GM18909 (cell line): ENCODE measurements at regions not wholly inside any gene's neighbourhood (a gene's known extent, or its start where the extent isn't known, plus 50 kb on each side); places are given as distances from the start of the nearest gene placed in this dataset.

Experiments used
- ATAC-seq: cut with Tn5 transposase; IDR thresholded peaks from one replicate; pipeline ENCODE4 v1.9.1; 2021; ENCODE audit warnings: mild to moderate bottlenecking; ENCODE audit not compliant: unreplicated experiment, poor library complexity

DNA sequence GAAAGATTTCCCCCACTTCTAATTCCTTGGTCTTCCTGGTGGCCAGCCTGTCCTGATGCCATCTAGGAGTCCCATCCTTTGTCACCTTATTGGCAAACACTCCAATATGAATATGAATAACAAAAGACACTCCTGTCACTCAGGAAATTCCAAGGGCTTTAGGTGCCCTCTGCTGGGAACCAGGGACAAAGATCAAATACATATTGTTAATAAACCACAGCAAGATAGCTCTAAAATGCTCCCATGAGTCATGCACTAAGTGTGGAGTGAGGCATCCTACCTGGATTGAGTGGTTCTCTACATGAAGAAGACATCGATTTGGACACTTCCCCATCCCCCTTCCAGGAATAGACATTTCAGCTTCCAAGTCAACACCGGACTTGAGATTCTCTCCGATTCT, 823.6 kb downstream of the TBC1D22A start:
- no peak for ATAC-seq

GRCh38 chr22:47583959-47584562, 821.6 kb downstream of the TBC1D22A start:
- ATAC-seq: no peak

DNA sequence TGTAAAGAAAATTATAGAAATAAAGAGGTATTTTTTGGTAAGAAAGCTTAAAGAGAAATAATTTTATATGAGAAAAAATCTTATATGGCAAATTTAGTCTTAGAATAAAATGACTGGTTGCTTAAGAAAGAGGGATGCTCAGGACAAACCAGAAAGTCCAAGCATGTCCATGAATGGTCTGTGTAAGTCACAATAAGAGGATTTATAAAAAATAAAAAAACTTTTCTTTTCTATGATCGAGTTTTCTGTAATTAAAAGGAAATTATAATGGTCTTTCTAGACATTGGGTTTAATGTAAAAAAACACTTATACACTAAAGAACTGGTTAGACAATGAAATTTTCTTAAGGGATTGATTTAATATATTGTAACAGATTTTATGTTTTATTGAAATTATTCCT, 819.6 kb downstream of the TBC1D22A start:
- no peak for ATAC-seq

GRCh38 chr22:47580121-47580520, 817.7 kb downstream of the TBC1D22A start:
- no peak for ATAC-seq

DNA sequence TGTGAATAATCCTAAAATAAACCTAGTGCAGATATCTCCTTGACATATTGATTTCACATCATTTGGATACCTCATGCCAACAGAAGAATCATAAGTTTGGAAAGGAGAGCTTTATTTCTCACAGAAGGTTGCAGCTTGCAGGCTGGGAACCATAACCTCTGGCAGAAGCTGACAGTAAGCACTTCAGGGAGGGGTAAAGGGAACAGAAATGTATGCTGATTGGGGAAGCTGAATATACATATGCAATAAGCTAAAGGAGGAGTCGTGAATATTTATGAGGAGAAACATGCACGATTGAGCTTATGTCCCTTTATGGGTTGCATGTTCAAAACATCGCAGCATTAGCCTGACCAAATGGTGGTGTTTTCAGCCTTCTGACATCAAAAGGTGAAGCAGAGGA, 814.5 kb downstream of the TBC1D22A start:
- ATAC-seq: no peak

GRCh38 chr22:47575291-47575690, 812.8 kb downstream of the TBC1D22A start:
- no peak for ATAC-seq

- ATAC-seq: no peak
These were observed 812.1 kb downstream of the TBC1D22A start for GRCh38 chr22:47574556-47574955.

DNA sequence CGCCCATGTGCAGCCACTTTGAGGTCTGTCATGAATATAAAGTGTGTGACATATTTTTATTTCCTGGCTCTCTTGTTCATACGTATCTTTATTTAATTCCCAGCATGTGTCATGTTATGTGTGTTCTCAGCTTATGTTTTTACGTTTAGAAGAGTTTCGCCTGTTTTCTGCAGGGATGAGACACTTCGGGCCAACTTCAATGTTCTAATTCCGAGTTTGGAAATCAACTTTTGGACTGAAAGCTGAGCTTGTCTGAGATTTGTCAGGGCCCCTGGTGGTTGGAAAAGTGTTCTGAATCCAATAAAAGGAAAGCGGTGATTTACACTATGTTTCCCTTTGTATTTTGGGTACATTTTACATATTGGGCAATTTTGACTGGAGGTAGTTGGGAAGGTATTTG, 810.7 kb downstream of the TBC1D22A start:
- ATAC-seq: no peak

- no peak for ATAC-seq
These were observed 810.0 kb downstream of the TBC1D22A start for GRCh38 chr22:47572443-47572842.

DNA sequence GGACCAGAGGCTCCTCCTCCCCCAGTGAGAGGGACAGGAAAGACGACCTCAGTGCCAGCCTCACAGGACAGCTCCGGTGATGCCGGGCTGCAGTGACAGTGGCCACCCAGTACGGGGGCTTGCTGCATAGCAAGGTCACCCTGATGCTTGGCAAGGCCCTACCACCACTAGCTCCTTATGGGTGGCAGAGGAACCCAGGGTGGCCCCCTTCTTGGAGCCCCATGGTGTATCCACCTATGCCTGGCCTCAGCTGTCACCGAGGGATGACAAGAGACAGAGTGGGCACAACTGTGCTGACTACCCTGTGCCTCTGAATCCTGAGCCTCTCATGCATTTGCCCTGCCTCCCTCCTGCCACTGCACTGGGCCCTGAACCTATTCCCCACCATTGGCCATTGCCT, 809.2 kb downstream of the TBC1D22A start:
- no peak for ATAC-seq

GRCh38 chr22:47570851-47571250, 808.4 kb downstream of the TBC1D22A start:
- no peak for ATAC-seq

DNA sequence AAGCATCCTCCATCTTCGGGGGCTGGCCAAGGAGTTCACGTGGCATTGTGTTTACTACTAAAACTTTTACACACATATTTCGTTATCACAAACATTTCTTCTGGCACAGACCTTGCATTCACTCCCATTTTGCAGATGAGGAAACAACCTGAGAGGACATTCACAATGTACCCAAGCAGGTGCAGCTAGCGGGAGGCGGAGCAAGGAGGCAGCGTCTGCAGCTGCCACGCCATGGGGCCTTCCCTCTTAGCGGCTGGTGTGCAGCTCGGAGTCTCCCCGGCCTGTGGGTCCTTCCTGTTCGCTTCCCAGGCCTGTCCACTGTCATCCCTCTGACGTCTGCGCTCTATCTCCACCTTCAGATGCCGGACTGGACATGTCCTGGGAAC, 807.8 kb downstream of the TBC1D22A start:
- ATAC-seq: no peak

GRCh38 chr22:47569389-47570299, 807.2 kb downstream of the TBC1D22A start:
- ATAC-seq: no peak

- ATAC-seq: no peak
These were observed 806.2 kb downstream of the TBC1D22A start for GRCh38 chr22:47568700-47569099.

DNA sequence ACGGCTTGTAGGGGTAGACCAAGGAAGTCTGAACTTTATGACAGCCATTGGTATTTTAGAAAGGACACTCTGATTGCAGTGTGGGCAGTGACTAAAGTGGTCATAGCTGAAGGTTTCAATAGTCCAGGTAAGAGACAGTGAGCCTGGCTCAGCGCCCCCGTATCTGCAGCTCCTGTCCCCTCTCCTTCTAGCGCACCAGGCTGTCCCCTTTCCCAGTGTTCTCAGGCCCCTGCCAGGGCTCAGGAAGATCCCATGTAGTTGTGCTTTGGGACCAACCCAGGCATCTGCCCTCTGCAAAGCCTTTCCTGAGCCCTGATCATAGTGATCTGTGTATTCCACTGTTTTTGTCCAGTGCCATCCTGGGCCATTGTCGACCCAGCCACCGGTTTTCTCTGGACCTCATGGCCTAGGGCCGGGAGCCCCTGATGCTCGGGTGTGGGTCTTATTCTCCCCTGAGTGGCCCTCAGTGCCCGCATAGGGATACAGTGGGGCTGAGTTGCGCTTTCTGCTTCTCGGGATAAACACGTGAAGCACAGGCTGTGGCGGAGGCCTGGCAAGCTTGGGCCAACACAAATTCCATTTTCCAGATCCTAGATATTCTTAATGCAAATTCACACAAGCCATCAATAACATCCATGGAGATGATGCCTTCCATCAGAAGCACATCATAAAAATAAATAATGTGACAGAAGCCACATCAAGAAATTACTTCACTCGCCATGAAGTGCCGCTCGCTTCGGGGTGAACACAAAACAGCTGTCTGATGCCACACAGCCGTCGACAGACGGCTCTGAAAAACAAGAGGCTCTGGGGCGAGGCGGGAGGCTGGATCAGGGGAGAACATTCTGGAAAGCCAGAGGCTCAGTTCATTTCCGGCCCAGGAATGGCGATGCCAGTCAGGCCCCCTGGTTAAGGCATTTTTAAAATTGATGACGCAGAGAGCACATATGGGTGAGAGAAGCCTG, 805.0 kb downstream of the TBC1D22A start:
- ATAC-seq: no peak

DNA sequence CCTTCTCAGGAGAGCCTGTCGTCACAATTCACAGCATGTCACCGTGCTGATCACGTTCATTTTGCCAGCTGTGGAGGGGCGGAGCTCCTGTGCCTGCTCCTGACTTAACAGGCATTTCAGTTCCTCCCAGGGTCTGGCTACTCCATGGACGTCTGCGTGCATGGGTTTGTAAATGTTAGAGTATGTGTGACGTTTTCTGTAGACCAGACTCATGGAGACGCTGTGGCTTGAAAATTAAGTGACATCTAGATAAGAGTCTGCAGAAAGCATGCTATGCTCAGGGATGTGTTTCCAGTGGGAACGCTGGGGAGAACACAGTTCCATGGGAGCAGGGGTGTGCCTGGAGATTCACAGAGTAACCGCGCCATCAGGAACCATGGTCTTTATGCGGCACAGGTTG, 804.0 kb downstream of the TBC1D22A start:
- ATAC-seq: no peak

DNA sequence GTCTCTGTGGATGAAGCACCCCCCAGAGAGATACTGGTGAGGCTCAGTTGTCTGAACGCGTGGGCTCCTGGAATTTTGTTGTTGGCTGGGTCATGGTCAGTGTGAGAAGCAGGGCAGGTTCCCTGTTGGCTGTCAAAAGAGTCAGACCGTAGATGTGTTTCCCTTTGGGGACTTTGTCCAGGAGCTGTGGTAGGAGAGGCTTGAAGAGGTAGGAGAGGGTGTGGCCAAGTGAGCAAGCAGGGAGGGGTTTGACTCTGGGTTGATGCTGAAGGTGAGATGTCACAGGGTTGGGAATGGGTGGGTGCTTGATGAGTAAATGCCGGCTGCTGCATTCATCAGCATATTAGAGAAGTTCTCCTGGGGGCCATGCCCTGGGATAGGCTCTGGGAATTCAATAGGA, 803.2 kb downstream of the TBC1D22A start:
- no peak for ATAC-seq

GRCh38 chr22:47564651-47565434, 802.4 kb downstream of the TBC1D22A start:
- no peak for ATAC-seq

GRCh38 chr22:47564158-47564450, 801.7 kb downstream of the TBC1D22A start:
- ATAC-seq: no peak
